Caki2 (cell line): ENCODE measurements at regions not wholly inside any gene's neighbourhood (a gene's known extent, or its start where the extent isn't known, plus 50 kb on each side); places are given as distances from the start of the nearest gene placed in this dataset.
"Not testable (repeated sequence)": the region's sequence is repeated elsewhere in the genome, so short reads cannot be mapped to it uniquely, and the experiment has no call there.

ENCODE experiments used
- DNase-seq: peaks from one replicate; pipeline ENCODE4 v3.0.0-alpha.2; 2015; ENCODE audit warnings: low read depth
- in situ Hi-C: cut with HindIII; loops from 2 replicates; pipeline ENCODE4 v1.10.0; 2016; ENCODE audit warnings: low sequenced_read_pairs, low pct_unique_long_range_greater_than_20kb, mixed read lengths

GRCh38 chr14:40685764-40686163 lies 920.9 kb upstream of the LRFN5 start:
- in situ Hi-C loops, result no loop called here
- DNase-seq, result no peak

- in situ Hi-C loops, result no loop called here
- DNase-seq, result no peak
Observed at GRCh38 chr14:40684328-40684727, 922.3 kb upstream of the LRFN5 start.

- DNase-seq, result no peak
- in situ Hi-C loops, result no loop called here
Observed at GRCh38 chr14:40682131-40682913, 924.4 kb upstream of the LRFN5 start.

- in situ Hi-C loops, result no loop called here
- no peak for DNase-seq
Observed at GRCh38 chr14:40679256-40679655, 927.4 kb upstream of the LRFN5 start.

GRCh38 chr14:40677206-40677605 lies 929.5 kb upstream of the LRFN5 start:
- DNase-seq, in situ Hi-C loops: not testable (repeated sequence)

GRCh38 chr14:40674502-40674901 lies 932.2 kb upstream of the LRFN5 start:
- in situ Hi-C loops, result no loop called here

GRCh38 chr14:40656311-40656710 lies 950.4 kb upstream of the LRFN5 start:
- DNase-seq, result peak; percentile 2
- in situ Hi-C loops, result no loop called here

More at GRCh38 chr14:40674502-40674901, 932.2 kb upstream of the LRFN5 start:
- DNase-seq, result no peak

GRCh38 chr14:40652089-40652691 lies 954.5 kb upstream of the LRFN5 start:
- in situ Hi-C loops, result no loop called here
- DNase-seq, result no peak

GRCh38 chr14:40630471-40630870 lies 976.2 kb upstream of the LRFN5 start:
- in situ Hi-C loops, result no loop called here
- DNase-seq, result no peak

GRCh38 chr14:40629551-40630137 lies 977.0 kb upstream of the LRFN5 start:
- in situ Hi-C loops, DNase-seq: not testable (repeated sequence)

- no peak for DNase-seq
- in situ Hi-C loops, result no loop called here
Observed at GRCh38 chr14:40629144-40629543, 977.5 kb upstream of the LRFN5 start.

GRCh38 chr14:40623643-40624042 lies 983.0 kb upstream of the LRFN5 start:
- no peak for DNase-seq
- in situ Hi-C loops, result no loop called here

GRCh38 chr14:40618225-40618898 lies 988.3 kb upstream of the LRFN5 start:
- in situ Hi-C loops, result no loop called here
- no peak for DNase-seq

GRCh38 chr14:40616579-40616978 lies 990.1 kb upstream of the LRFN5 start:
- no peak for DNase-seq
- in situ Hi-C loops, result no loop called here

- no peak for DNase-seq
Observed at GRCh38 chr14:40601063-40601462, 1005.6 kb upstream of the LRFN5 start.

GRCh38 chr14:40599725-40600124 lies 1007.0 kb upstream of the LRFN5 start:
- in situ Hi-C loops, result no loop called here
- no peak for DNase-seq

More at GRCh38 chr14:40601063-40601462, 1005.6 kb upstream of the LRFN5 start:
- in situ Hi-C loops, result no loop called here

- in situ Hi-C loops, result no loop called here
- no peak for DNase-seq
Observed at GRCh38 chr14:40581264-40581663, 1025.4 kb upstream of the LRFN5 start.

GRCh38 chr14:40576880-40577478 lies 1029.7 kb upstream of the LRFN5 start:
- in situ Hi-C loops, result no loop called here

GRCh38 chr14:40574780-40575179 lies 1031.9 kb upstream of the LRFN5 start:
- DNase-seq, result no peak
- in situ Hi-C loops, result no loop called here

More at GRCh38 chr14:40576880-40577478, 1029.7 kb upstream of the LRFN5 start:
- no peak for DNase-seq
